Keratinocyte (primary cell): ENCODE measurements at regions not wholly inside any gene's neighbourhood (a gene's known extent, or its start where the extent isn't known, plus 50 kb on each side); places are given as distances from the start of the nearest gene placed in this dataset.

Experiments
- DNase-seq: peaks from one replicate; pipeline ENCODE4 v3.0.0-alpha.2; 2011; ENCODE audit warnings: low read depth, missing footprints, low spot score
- FAIRE-seq: peaks from 2 replicates; lab custom pipeline; 2011; peaks lifted over from hg19 to GRCh38; lab: Jason Lieb, UNC
- H2AFZ ChIP-seq: 2 replicates; pipeline ENCODE4 v1.6.0; 2012; ENCODE audit warnings: low read length, control low read depth, inconsistent platforms; ENCODE audit not compliant: control insufficient read depth
- H3K27ac ChIP-seq: 2 replicates; pipeline ENCODE4 v1.5.1; 2011; ENCODE audit warnings: low read length; ENCODE audit not compliant: control insufficient read depth, insufficient read depth
- H3K27me3 ChIP-seq: 3 replicates; pipeline ENCODE4 v1.6.0; 2011; ENCODE audit warnings: low read length; ENCODE audit not compliant: control insufficient read depth, insufficient read depth; ENCODE audit errors: extremely low read depth
- H3K36me3 ChIP-seq, 2 experiments: 2 replicates in 1 of 2; 3 replicates in 1 of 2; pipeline ENCODE4 v1.5.1; 2011; ENCODE audit warnings: low read length in 2 of 2, mild to moderate bottlenecking in 1 of 2; ENCODE audit not compliant: control insufficient read depth in 2 of 2, insufficient read depth in 2 of 2; ENCODE audit errors: extremely low read depth in 1 of 2
- H3K4me1 ChIP-seq: 3 replicates; pipeline ENCODE4 v1.5.1; 2011; ENCODE audit warnings: low read length; ENCODE audit not compliant: control insufficient read depth, insufficient read depth; ENCODE audit errors: extremely low read depth
- H3K4me2 ChIP-seq: 3 replicates; pipeline ENCODE4 v1.6.0; 2011; ENCODE audit warnings: low read depth, low read length; ENCODE audit not compliant: control insufficient read depth, insufficient read depth; ENCODE audit errors: extremely low read depth
- H3K4me3 ChIP-seq, 3 experiments: fragments of 200-600 bp in 1 of 3; sonication (generic) in 1 of 3; 2 replicates in 2 of 3; 3 replicates in 1 of 3; pipeline ENCODE4 v1.5.1; 2011 to 2016; ENCODE audit warnings: low read length in 3 of 3, mild to moderate bottlenecking in 3 of 3, control low read depth in 2 of 3, inconsistent platforms in 1 of 3, low read depth in 1 of 3, mixed read lengths in 1 of 3, mixed run types in 1 of 3, moderate library complexity in 1 of 3; ENCODE audit not compliant: control insufficient read depth in 2 of 3, insufficient read depth in 2 of 3; ENCODE audit errors: extremely low read depth in 1 of 3
- H3K79me2 ChIP-seq: 2 replicates; pipeline ENCODE4 v1.6.0; 2012; ENCODE audit warnings: low read length; ENCODE audit not compliant: control insufficient read depth, insufficient read depth
- H3K9ac ChIP-seq: 3 replicates; pipeline ENCODE4 v1.6.0; 2011; ENCODE audit warnings: low read length; ENCODE audit not compliant: control insufficient read depth, insufficient read depth; ENCODE audit errors: extremely low read depth
- H3K9me1 ChIP-seq: 3 replicates; pipeline ENCODE4 v1.6.0; 2011; ENCODE audit warnings: low read length; ENCODE audit not compliant: control insufficient read depth, insufficient read depth; ENCODE audit errors: extremely low read depth
- H3K9me3 ChIP-seq: 2 replicates; pipeline ENCODE4 v1.5.1; 2012; ENCODE audit warnings: low read depth, low read length; ENCODE audit not compliant: control insufficient read depth
- H4K20me1 ChIP-seq: 3 replicates; pipeline ENCODE4 v1.6.0; 2011; ENCODE audit warnings: low read length; ENCODE audit not compliant: control insufficient read depth, insufficient read depth; ENCODE audit errors: extremely low read depth
- EZH2 ChIP-seq: IDR thresholded peaks from one replicate; pipeline ENCODE4 v1.6.1; 2012; ENCODE audit warnings: inconsistent platforms, mild to moderate bottlenecking, low read length, moderate library complexity
- dilution Hi-C: fragments of 300-500 bp; cut with MboI; formaldehyde crosslinking; loops from one replicate; pipeline ENCODE4 v1.7.0; 2020; ENCODE audit warnings: low sequenced_read_pairs; ENCODE audit not compliant: extremely low pct_ligation_motif_present
- TF ChIP-seq, protein P1 (sequence below), 3 experiments: IDR thresholded peaks in 1 of 3; conservative IDR thresholded peaks in 1 of 3; optimal IDR thresholded peaks in 1 of 3; 2 replicates in 2 of 3; 3 replicates in 1 of 3; pipeline versions ENCODE3 to v1.5.1; 2011; ENCODE audit warnings: low read length in 3 of 3, mild to moderate bottlenecking in 3 of 3, moderate library complexity in 2 of 3, control low read depth in 1 of 3, inconsistent platforms in 1 of 3; ENCODE audit not compliant: insufficient read depth in 2 of 3; ENCODE audit errors: extremely low read depth in 1 of 3

GRCh38 chr13:82867284-82867683, 1015.0 kb downstream of the SLITRK1 start:
- dilution Hi-C loops = no loop called here
- H2AFZ ChIP-seq = no peak overlapping the region

DNA sequence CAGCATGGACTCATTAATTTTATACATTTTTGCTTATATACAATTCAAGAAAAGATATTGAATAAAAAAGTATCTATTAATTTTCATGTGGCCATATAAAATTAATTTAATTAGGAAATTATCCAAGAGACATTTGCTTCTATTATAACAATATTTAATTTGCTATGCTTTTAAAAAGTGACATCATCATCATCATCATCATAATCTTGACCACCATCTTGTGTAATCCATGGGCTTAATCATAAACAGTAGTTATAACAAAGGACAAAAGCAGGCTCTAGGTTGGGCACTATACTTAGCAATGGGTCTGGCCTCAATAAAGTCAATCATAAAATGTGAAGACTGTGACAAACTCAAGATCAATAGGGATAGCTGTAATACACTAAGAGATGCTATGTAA, 1031.6 kb downstream of the SLITRK1 start:
- Histone ChIP-seq H3K4me1 (no peaks in the 10 kb centered on the region), H3K4me3 (no peak overlapping the region), H2AFZ (no peak overlapping the region), H3K79me2 (no peaks in the 10 kb centered on the region), H3K9me3 (no peaks in the 10 kb centered on the region), H3K9me1 (no peaks in the 10 kb centered on the region), H3K27ac (no peak overlapping the region), H3K4me2 (no peak overlapping the region), H3K36me3 (no peaks in the 10 kb centered on the region), H3K27me3 (no peaks in the 10 kb centered on the region), H4K20me1 (no peaks in the 10 kb centered on the region), H3K9ac (no peak overlapping the region)
- FAIRE-seq (no peak), DNase-seq (no peak)
- no peak for TF ChIP-seq EZH2
- TF ChIP-seq, protein P1, sequence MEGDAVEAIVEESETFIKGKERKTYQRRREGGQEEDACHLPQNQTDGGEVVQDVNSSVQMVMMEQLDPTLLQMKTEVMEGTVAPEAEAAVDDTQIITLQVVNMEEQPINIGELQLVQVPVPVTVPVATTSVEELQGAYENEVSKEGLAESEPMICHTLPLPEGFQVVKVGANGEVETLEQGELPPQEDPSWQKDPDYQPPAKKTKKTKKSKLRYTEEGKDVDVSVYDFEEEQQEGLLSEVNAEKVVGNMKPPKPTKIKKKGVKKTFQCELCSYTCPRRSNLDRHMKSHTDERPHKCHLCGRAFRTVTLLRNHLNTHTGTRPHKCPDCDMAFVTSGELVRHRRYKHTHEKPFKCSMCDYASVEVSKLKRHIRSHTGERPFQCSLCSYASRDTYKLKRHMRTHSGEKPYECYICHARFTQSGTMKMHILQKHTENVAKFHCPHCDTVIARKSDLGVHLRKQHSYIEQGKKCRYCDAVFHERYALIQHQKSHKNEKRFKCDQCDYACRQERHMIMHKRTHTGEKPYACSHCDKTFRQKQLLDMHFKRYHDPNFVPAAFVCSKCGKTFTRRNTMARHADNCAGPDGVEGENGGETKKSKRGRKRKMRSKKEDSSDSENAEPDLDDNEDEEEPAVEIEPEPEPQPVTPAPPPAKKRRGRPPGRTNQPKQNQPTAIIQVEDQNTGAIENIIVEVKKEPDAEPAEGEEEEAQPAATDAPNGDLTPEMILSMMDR (optimal IDR thresholded peaks at IDR 0.05 in 1 of 3, IDR thresholded peaks at IDR 0.05 in 1 of 3, conservative IDR thresholded peaks at IDR 0.05 in 1 of 3; ENCODE audit: extremely low read depth in 1 of 3, insufficient read depth in 2 of 3, low read length in 3 of 3) = no peak
- dilution Hi-C loops = no loop called here

More at GRCh38 chr13:82867284-82867683, 1015.0 kb downstream of the SLITRK1 start:
- Histone ChIP-seq H3K4me1 (no peaks in the 10 kb centered on the region), H3K9me1 (no peaks in the 10 kb centered on the region), H3K36me3 (no peaks in the 10 kb centered on the region), H4K20me1 (no peaks in the 10 kb centered on the region), H3K4me3 (no peak overlapping the region), H3K9me3 (no peaks in the 10 kb centered on the region), H3K9ac (no peak overlapping the region), H3K27me3 (no peaks in the 10 kb centered on the region), H3K79me2 (no peaks in the 10 kb centered on the region), H3K27ac (no peak overlapping the region), H3K4me2 (no peak overlapping the region)
- FAIRE-seq = no peak
- no peak for DNase-seq
- TF ChIP-seq, protein P1 (optimal IDR thresholded peaks at IDR 0.05 in 1 of 3, IDR thresholded peaks at IDR 0.05 in 1 of 3, conservative IDR thresholded peaks at IDR 0.05 in 1 of 3; ENCODE audit: extremely low read depth in 1 of 3, insufficient read depth in 2 of 3, low read length in 3 of 3) = no peak
- no peak for TF ChIP-seq EZH2
